IMR-90 (cell line): ENCODE measurements at regions not wholly inside any gene's neighbourhood (a gene's known extent, or its start where the extent isn't known, plus 50 kb on each side); places are given as distances from the start of the nearest gene placed in this dataset.

Experiments
- ATAC-seq: fragments of 200-7000 bp; cut with Tn5 transposase; 2 replicates; pipeline ENCODE4 v1.9.1; 2020; ENCODE audit warnings: low read depth, mild to moderate bottlenecking, moderate library complexity
- BruUV-seq: library from RNA; stranded (reverse); fragments of 400-500 nt; replicated peaks from 2 replicates; lab custom pipeline; 2021; lab: Mats Ljungman, UMichigan
- CTCF ChIA-PET: fragments of 300-600 bp; formaldehyde crosslinking; extraction: SDS; loops from one replicate; lab custom pipeline; 2021; ENCODE audit warnings: antibody characterized with exemption; lab: Yijun Ruan, JAX
- POLR2A ChIA-PET: fragments of 300-600 bp; sonication (Branson Sonifier 250); formaldehyde crosslinking; loops from one replicate; lab custom pipeline; 2022; ENCODE audit warnings: antibody characterized with exemption; ENCODE audit not compliant: unreplicated experiment; lab: Charles Lee
- DNase-seq: peaks from one replicate; pipeline ENCODE4 v3.0.0; 2013
- H2AFZ ChIP-seq: replicated peaks from 2 replicates; pipeline ENCODE3; 2013; ENCODE audit warnings: low read length, mild to moderate bottlenecking; ENCODE audit not compliant: poor library complexity
- H2AK5ac ChIP-seq: 2 replicates; pipeline ENCODE4 v1.6.1; 2013; ENCODE audit warnings: low read depth, low read length, inconsistent platforms
- H2AK9ac ChIP-seq: replicated peaks from 2 replicates; pipeline ENCODE3; 2013; ENCODE audit warnings: mild to moderate bottlenecking, low read depth, low read length, moderate library complexity; ENCODE audit not compliant: poor library complexity
- H2BK120ac ChIP-seq: 2 replicates; pipeline ENCODE4 v1.6.1; 2013; ENCODE audit warnings: low read depth, low read length, inconsistent platforms
- H2BK15ac ChIP-seq: 3 replicates; pipeline ENCODE4 v1.6.1; 2013; ENCODE audit warnings: low read depth, low read length, inconsistent platforms
- H2BK20ac ChIP-seq: 2 replicates; pipeline ENCODE4 v1.6.1; 2013; ENCODE audit warnings: low read depth, mild to moderate bottlenecking, inconsistent platforms, low read length, moderate library complexity
- H2BK5ac ChIP-seq: 2 replicates; pipeline ENCODE4 v1.6.1; 2013; ENCODE audit warnings: mild to moderate bottlenecking, low read depth, low read length, inconsistent platforms; ENCODE audit not compliant: poor library complexity, severe bottlenecking
- H3K14ac ChIP-seq: replicated peaks from 2 replicates; pipeline ENCODE4 v1.6.1; 2013; ENCODE audit warnings: low read depth, low read length, inconsistent platforms
- H3K18ac ChIP-seq: 2 replicates; pipeline ENCODE4 v1.6.1; 2013; ENCODE audit warnings: low read depth, low read length, control low read depth
- H3K23ac ChIP-seq: 2 replicates; pipeline ENCODE4 v1.6.1; 2013; ENCODE audit warnings: low read depth, low read length, inconsistent platforms
- H3K27ac ChIP-seq: 2 replicates; pipeline ENCODE4 v1.5.1; 2013; ENCODE audit warnings: mild to moderate bottlenecking, control low read depth, low read length; ENCODE audit not compliant: insufficient read depth
- H3K27me3 ChIP-seq: 2 replicates; pipeline ENCODE4 v1.6.1; 2013; ENCODE audit warnings: low read length; ENCODE audit not compliant: control insufficient read depth, insufficient read depth
- H3K36me3 ChIP-seq: 2 replicates; pipeline ENCODE4 v1.6.1; 2013; ENCODE audit warnings: low read length, mixed read lengths; ENCODE audit not compliant: control insufficient read depth, insufficient read depth
- H3K4ac ChIP-seq: 2 replicates; pipeline ENCODE4 v1.6.1; 2013; ENCODE audit warnings: low read depth, low read length, inconsistent platforms
- H3K4me1 ChIP-seq: 2 replicates; pipeline ENCODE4 v1.6.1; 2013; ENCODE audit warnings: low read length, mixed read lengths; ENCODE audit not compliant: control insufficient read depth, insufficient read depth
- H3K4me2 ChIP-seq: 2 replicates; pipeline ENCODE4 v1.6.1; 2013; ENCODE audit warnings: low read depth, mild to moderate bottlenecking, control low read depth, low read length, moderate library complexity
- H3K4me3 ChIP-seq: 2 replicates; pipeline ENCODE4 v1.5.1; 2013; ENCODE audit warnings: low read depth, mild to moderate bottlenecking, control low read depth, low read length, moderate library complexity; ENCODE audit not compliant: insufficient read depth
- H3K56ac ChIP-seq: 2 replicates; pipeline ENCODE4 v1.6.1; 2013; ENCODE audit warnings: low read length, inconsistent platforms; ENCODE audit not compliant: insufficient read depth; ENCODE audit errors: extremely low read depth
- H3K79me1 ChIP-seq, 2 experiments: 2 replicates each; pipeline ENCODE4 v1.6.1; 2013; ENCODE audit warnings: low read length in 2 of 2, inconsistent platforms in 1 of 2, low read depth in 1 of 2
- H3K9ac ChIP-seq: 2 replicates; pipeline ENCODE4 v1.6.1; 2013; ENCODE audit warnings: low read depth, low read length, control low read depth
- H3K9me1 ChIP-seq: 2 replicates; pipeline ENCODE4 v1.6.1; 2013; ENCODE audit warnings: low read length, inconsistent platforms; ENCODE audit not compliant: insufficient read depth
- H3K9me3 ChIP-seq: 2 replicates; pipeline ENCODE4 v1.6.1; 2013; ENCODE audit warnings: low read length; ENCODE audit not compliant: control insufficient read depth, insufficient read depth
- H4K20me1 ChIP-seq: 2 replicates; pipeline ENCODE4 v1.6.1; 2013; ENCODE audit warnings: low read length, inconsistent platforms; ENCODE audit not compliant: insufficient read depth
- H4K5ac ChIP-seq: 2 replicates; pipeline ENCODE4 v1.6.1; 2013; ENCODE audit warnings: mild to moderate bottlenecking, low read depth, low read length, control low read depth
- H4K8ac ChIP-seq, 2 experiments: 2 replicates each; pipeline ENCODE4 v1.6.1; 2013; ENCODE audit warnings: low read depth in 2 of 2, low read length in 2 of 2, control low read depth in 1 of 2, inconsistent platforms in 1 of 2
- H4K91ac ChIP-seq: 2 replicates; pipeline ENCODE4 v1.6.1; 2013; ENCODE audit warnings: low read depth, low read length, inconsistent platforms; ENCODE audit not compliant: insufficient read depth
- CEBPB ChIP-seq: IDR thresholded peaks from 2 replicates; pipeline ENCODE4 v1.6.1; 2012; ENCODE audit warnings: low read depth, low read length, improper control_type of control experiment
- RFX5 ChIP-seq: IDR thresholded peaks from 2 replicates; pipeline ENCODE4 v1.8.0; 2012; ENCODE audit warnings: low read depth, mild to moderate bottlenecking, low read length, moderate library complexity
- WGBS, 2 experiments: methylation state at CpG; one replicate each; pipeline versions ENCODE4 v1.1.5 to v1.1.7; 2013; ENCODE audit warnings: missing lambda C conversion rate in 2 of 2; ENCODE audit not compliant: insufficient read length in 1 of 2; ENCODE audit errors: extremely low coverage in 2 of 2; 5-methylcytosine and 5-hydroxymethylcytosine counted together
- dilution Hi-C: fragments of 300-500 bp; cut with HindIII; formaldehyde crosslinking; loops from one replicate; pipeline ENCODE4 v1.14.3; 2018; ENCODE audit warnings: low sequenced_read_pairs; ENCODE audit not compliant: unreplicated experiment
- in situ Hi-C: fragments of 300-500 bp; cut with MboI; formaldehyde crosslinking; loops from 3 replicates; pipeline ENCODE4 v1.14.3; 2019; ENCODE audit warnings: low sequenced_read_pairs, inconsistent platforms, mixed read lengths
- intact Hi-C: fragments of 100-400 bp; cut with micrococcal nuclease; formaldehyde crosslinking; loops from 2 replicates; pipeline ENCODE4 v1.10.0; 2022

GRCh38 chr2:107133412-107133811, 247.4 kb upstream of the ST6GAL2 start:
- POLR2A ChIA-PET, result no interaction called here
- H3K79me1 ChIP-seq, result no peaks in the 10 kb centered on the region
- no peak overlapping the region for H3K14ac ChIP-seq
- peak overlapping the region; percentile 86 for H2BK5ac ChIP-seq
- no peak overlapping the region for H3K4me2 ChIP-seq
- no peak overlapping the region for H4K8ac ChIP-seq
- no peaks in the 10 kb centered on the region for H3K4me1 ChIP-seq
- no peak overlapping the region for H2AK5ac ChIP-seq
- 20% methylated on average over 1 of the region's 1 CpG; no CpG with 5 or more reads in 1 of the 2 experiments for WGBS, 2 experiments
- TF ChIP-seq RFX5 (no peak), CEBPB (no peak)
- CTCF ChIA-PET, result no interaction called here
- H3K56ac ChIP-seq, result no peak overlapping the region
- BruUV-seq, result no TSS peak
- no peaks in the 10 kb centered on the region for H3K27me3 ChIP-seq
- H3K27ac ChIP-seq, result no peak overlapping the region
- H3K23ac ChIP-seq, result no peak overlapping the region
- H3K18ac ChIP-seq, result no peak overlapping the region
- intact Hi-C loops, result no loop called here
- dilution Hi-C loops, result no loop called here
- no peak overlapping the region for H2BK20ac ChIP-seq
- H4K5ac ChIP-seq, result no peak overlapping the region
- ATAC-seq (no peak), DNase-seq (no peak)
- H2BK15ac ChIP-seq, result no peak overlapping the region
- H3K4ac ChIP-seq, result no peak overlapping the region
- in situ Hi-C loops, result no loop called here
- no peaks in the 10 kb centered on the region for H3K9me1 ChIP-seq
- no peak overlapping the region for H4K91ac ChIP-seq
- H4K20me1 ChIP-seq, result no peaks in the 10 kb centered on the region
- no peak overlapping the region for H2AK9ac ChIP-seq
- H3K9me3 ChIP-seq, result peaks cover 5% of the 10 kb centered on the region
- H2AFZ ChIP-seq, result no peak overlapping the region
- no peak overlapping the region for H3K4me3 ChIP-seq
- no peak overlapping the region for H3K9ac ChIP-seq
- no peaks in the 10 kb centered on the region for H3K36me3 ChIP-seq
- H2BK120ac ChIP-seq, result no peak overlapping the region
